ENCODE measurements at regions not wholly inside any gene's neighbourhood (a gene's known extent, or its start where the extent isn't known, plus 50 kb on each side); places are given as distances from the start of the nearest gene placed in this dataset.

DNA sequence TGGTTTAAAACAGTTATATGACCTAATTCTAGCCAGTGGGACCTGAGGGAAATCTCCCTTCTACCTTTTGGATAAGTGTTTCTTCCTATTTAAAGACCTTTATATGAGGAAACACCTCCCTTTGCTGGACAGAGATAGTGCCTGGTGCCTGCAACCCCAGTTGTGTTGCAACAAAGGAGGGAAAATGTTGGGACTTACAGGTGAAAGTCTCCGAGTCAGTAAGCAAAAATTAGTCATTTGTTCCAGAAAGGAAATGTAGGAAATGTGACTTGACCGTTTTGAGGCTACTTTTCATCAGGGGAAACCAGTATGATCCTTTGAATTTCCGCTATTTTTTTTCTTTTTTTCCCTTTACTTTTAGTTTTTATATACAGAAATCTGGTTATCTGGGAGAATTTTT is 165.5 kb downstream of the DKK1 start:
- TF ChIP-seq, protein P1, sequence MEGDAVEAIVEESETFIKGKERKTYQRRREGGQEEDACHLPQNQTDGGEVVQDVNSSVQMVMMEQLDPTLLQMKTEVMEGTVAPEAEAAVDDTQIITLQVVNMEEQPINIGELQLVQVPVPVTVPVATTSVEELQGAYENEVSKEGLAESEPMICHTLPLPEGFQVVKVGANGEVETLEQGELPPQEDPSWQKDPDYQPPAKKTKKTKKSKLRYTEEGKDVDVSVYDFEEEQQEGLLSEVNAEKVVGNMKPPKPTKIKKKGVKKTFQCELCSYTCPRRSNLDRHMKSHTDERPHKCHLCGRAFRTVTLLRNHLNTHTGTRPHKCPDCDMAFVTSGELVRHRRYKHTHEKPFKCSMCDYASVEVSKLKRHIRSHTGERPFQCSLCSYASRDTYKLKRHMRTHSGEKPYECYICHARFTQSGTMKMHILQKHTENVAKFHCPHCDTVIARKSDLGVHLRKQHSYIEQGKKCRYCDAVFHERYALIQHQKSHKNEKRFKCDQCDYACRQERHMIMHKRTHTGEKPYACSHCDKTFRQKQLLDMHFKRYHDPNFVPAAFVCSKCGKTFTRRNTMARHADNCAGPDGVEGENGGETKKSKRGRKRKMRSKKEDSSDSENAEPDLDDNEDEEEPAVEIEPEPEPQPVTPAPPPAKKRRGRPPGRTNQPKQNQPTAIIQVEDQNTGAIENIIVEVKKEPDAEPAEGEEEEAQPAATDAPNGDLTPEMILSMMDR (IDR thresholded peaks at IDR 0.05; ENCODE audit: low read depth, low read length, poor library complexity, severe bottlenecking) = no peak
- no peak for TF ChIP-seq EZH2phosphoT487 (IDR thresholded peaks at IDR 0.05; ENCODE audit: borderline replicate concordance, low read length)

All from DOHH2 (cell line).